NCI-H82 treated with DMSO at 0.1 percent for 48 hours (cell line): ENCODE measurements at regions not wholly inside any gene's neighbourhood (a gene's known extent, or its start where the extent isn't known, plus 50 kb on each side); places are given as distances from the start of the nearest gene placed in this dataset.
"Not testable (repeated sequence)": the region's sequence is repeated elsewhere in the genome, so short reads cannot be mapped to it uniquely, and the experiment has no call there.

Source experiments
- DNase-seq: peaks from one replicate; lab custom pipeline; 2025; ENCODE audit not compliant: unreplicated experiment; lab: John Stamatoyannopoulos, UW

GRCh38 chr11:100528872-100529416 lies 158.1 kb upstream of the ARHGAP42 start:
- no peak for DNase-seq

DNA sequence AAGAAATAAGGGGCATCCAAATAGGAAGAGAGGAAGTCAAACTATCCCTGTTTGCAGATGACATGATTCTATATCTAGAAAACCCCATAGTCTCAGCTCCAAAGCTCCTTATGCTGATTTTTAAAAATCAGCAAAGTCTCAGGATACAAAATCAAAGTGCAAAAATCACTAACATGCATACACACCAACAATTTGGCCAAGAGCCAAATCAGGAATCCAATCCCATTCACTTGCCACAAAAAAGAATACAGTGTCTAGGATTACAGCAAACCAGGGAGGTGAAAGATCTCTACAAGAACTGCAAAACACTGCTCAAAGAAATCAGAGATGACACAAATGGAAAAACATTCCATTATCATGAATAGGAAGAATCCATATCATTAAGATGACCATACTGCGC lies 155.8 kb upstream of the ARHGAP42 start:
- not testable (repeated sequence) for DNase-seq

DNA sequence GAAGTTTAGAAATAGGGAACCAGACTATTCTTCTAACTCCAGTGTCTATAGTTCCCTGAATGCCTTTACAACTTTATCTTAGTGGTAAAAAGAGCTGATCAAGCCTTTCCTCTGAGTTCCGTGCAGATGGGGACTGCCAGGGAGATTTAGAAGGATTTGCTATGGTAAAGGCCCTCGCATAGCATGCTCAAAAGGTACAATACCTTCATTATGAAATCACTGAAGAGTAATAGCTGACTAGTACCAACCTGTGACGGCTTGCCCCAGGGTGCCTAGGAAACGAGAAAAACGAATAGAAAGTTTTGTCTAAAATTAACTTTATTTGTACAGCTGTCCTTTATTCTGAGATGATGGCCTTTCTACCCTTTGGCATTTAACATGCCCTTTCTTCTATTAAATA lies 150.1 kb upstream of the ARHGAP42 start:
- no peak for DNase-seq

- DNase-seq, result no peak
Measured at GRCh38 chr11:100543386-100543785, 143.7 kb upstream of the ARHGAP42 start.

GRCh38 chr11:100545556-100545955 lies 141.5 kb upstream of the ARHGAP42 start:
- no peak for DNase-seq

GRCh38 chr11:100545970-100546369 lies 141.1 kb upstream of the ARHGAP42 start:
- DNase-seq, result no peak

GRCh38 chr11:100546714-100547113 lies 140.4 kb upstream of the ARHGAP42 start:
- DNase-seq, result no peak

- DNase-seq, result no peak
Measured at GRCh38 chr11:100550298-100550697, 136.8 kb upstream of the ARHGAP42 start.

DNA sequence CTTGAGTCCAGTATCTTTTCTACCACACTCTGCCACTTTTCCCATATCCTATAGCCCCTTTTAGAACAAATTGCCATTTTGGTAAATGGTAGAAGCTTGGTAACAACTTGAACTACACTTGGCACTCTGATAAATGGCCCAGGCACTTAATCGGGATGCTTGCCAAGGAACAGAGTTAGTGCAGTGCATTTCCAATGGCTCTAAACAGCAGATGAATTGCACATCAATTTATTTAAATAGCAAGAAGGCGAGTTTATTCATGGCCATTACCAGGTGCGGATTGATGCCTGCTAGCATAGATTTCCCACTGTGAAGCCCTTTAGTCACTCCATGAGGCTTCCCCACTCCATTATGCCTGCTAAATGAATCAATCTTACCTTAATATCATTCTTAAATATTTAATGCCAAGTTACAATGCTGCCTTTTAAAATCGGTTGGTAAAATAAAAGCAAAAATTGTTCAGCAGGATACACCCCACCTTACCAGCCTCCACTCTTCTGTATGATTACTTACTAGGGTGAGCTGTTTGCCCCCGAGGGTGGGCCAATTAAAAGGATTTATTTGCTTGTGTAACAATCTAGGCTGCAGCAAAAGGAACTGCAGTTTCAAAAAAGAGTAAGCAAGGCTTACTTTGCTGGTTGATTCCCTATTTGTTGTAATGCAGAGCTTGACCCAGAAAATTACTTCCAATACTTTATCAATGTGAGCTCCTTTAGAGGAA lies 136.0 kb upstream of the ARHGAP42 start:
- no peak for DNase-seq

DNA sequence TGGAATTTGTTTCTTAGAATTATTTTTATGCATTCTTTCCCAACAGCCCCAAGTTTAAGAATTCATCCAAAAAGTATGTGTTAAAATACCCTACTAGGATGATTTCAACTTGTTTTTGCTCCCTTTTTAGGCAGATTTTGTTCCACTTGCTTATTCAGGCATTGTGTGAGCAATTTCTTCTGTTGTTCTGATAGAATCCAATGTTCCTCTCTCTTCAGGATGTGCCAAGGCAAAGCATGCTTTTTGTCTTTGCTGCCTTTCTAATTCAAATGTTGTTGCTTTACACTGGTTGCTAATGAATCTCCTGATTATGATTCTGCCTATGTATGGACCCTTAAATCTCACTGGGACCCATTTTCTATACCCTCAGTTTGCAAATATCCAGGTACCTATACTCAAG lies 131.2 kb upstream of the ARHGAP42 start:
- DNase-seq, result no peak

- no peak for DNase-seq
Measured at GRCh38 chr11:100556781-100557180, 130.3 kb upstream of the ARHGAP42 start.

GRCh38 chr11:100557830-100558611 lies 129.1 kb upstream of the ARHGAP42 start:
- DNase-seq, result no peak

DNA sequence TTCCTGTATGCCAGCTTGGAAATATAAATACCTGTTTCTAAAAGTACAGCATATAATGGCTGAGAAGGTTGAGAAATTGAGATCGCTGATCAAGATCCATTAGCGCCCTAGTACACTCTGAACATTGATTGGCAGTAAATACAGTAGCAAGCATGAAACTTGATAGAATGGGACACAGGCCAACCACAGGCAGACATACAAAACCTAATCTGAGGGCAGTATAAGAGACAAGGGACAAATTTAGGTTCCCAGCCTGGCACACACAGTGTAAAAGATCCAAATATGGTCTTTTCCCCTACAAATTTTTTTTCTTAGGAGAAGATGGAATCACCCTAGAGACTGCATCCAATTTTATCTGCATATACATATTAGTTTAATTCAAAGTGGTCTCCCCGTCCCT lies 126.5 kb upstream of the ARHGAP42 start:
- no peak for DNase-seq

GRCh38 chr11:100561323-100561722 lies 125.8 kb upstream of the ARHGAP42 start:
- no peak for DNase-seq

GRCh38 chr11:100562128-100562527 lies 125.0 kb upstream of the ARHGAP42 start:
- DNase-seq, result no peak

DNA sequence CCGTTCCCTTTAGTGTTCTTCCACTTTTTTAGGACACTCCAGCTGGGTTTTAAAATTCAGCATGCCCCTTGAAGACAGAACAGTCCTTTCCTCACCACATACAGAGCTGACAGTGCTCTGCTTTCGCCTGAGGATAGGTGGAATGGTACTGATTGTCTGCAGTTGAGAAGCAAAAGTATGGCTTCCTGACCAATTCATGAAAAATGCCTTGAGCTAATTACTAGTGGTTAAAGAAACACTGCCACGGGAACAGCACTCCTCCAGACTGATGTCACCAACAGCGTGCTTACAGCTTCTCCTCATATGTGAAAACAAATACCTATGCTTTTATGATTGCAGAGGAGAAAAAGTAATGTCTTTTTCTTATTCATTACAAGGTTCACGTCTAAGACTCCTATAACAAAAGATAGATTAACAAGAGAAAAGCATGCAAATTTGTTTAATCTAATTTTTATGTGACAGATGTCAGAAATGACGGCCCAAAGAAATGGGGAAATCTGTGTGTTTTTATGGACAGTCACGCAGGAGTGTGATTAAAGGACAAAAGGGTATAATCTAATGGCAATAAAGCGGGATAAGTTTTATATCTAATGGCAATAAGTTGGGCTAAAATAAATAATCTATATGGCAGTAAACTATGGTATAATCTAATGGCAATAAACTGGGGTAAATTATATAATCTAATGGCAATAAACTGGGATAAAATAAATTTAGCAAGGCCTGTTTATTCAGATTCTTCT lies 123.4 kb upstream of the ARHGAP42 start:
- no peak for DNase-seq

- no peak for DNase-seq
Measured at GRCh38 chr11:100573911-100574513, 113.1 kb upstream of the ARHGAP42 start.

- no peak for DNase-seq
Measured at GRCh38 chr11:100574894-100575769, 112.0 kb upstream of the ARHGAP42 start.

GRCh38 chr11:100575860-100576717 lies 111.0 kb upstream of the ARHGAP42 start:
- DNase-seq, result peak; percentile 72
